Endothelial cell of umbilical vein (primary cell): ENCODE measurements at regions not wholly inside any gene's neighbourhood (a gene's known extent, or its start where the extent isn't known, plus 50 kb on each side); places are given as distances from the start of the nearest gene placed in this dataset.

ENCODE experiments used
- CTCF ChIP-seq, 2 donors: IDR thresholded peaks; 1 replicate in 1 of 2; 2 replicates in 1 of 2; pipeline ENCODE4 v1.5.1; 2011; ENCODE audit warnings: low read length in 2 of 2, mild to moderate bottlenecking in 2 of 2, moderate library complexity in 2 of 2, control low read depth in 1 of 2, inconsistent platforms in 1 of 2, low read depth in 1 of 2; ENCODE audit not compliant: insufficient read depth in 1 of 2; ENCODE audit errors: extremely low read depth in 1 of 2
- FOS ChIP-seq: IDR thresholded peaks from 2 replicates; pipeline ENCODE4 v1.6.1; 2011; ENCODE audit warnings: mild to moderate bottlenecking, low read length, moderate library complexity, borderline replicate concordance; ENCODE audit not compliant: insufficient read depth
- POLR2A ChIP-seq: IDR thresholded peaks from 2 replicates; pipeline ENCODE4 v1.6.1; 2012; ENCODE audit warnings: low read depth, mild to moderate bottlenecking, control low read depth, low read length

DNA sequence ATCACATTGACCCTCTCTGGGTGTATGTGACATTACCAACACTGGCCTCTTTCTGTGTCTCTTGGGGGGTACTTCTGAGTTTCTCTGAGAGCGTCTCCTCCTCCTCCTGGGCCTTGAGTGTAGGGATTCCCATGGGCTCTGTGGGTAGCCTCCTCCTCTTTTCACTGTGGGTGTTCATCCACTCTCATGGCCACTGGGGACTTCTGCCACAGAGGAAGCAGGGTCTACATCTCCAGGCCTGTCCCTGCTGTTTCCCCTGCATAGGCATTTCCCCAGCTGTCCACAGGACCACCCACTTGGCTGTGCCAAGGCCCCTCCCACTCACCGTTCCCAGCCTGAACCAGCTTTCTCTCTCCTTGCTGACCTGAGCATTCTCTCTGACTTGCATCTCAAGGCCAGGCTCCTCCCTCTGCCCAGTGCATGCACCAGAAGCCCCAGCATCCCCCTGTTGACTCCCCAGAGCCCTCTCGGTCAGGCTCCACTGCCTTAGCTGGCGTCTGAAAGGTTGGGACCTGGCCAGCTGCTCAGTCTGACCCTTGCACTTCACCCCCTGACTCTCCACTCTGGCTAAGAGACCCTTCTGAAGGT, 487.6 kb downstream of the GLRX3 start:
- no peak for TF ChIP-seq CTCF (IDR thresholded peaks at IDR 0.05; ENCODE audit: extremely low read depth in 1 of 2, insufficient read depth in 1 of 2, low read depth in 1 of 2, low read length in 2 of 2)
- no peak for TF ChIP-seq FOS
- no peak for TF ChIP-seq POLR2A
